ENCODE measurements at regions not wholly inside any gene's neighbourhood (a gene's known extent, or its start where the extent isn't known, plus 50 kb on each side); places are given as distances from the start of the nearest gene placed in this dataset.

GRCh38 chr4:159443975-159444374 lies 341.1 kb downstream of the RAPGEF2 start:
- no peak for TF ChIP-seq CTCF (IDR thresholded peaks at IDR 0.05)
- DNase-seq (no peak), ATAC-seq (no peak)
- Histone ChIP-seq H3K27ac (no peak overlapping the region), H3K36me3 (no peaks in the 10 kb centered on the region), H3K27me3 (no peaks in the 10 kb centered on the region), H3K9me3 (no peaks in the 10 kb centered on the region), H3K4me1 (peaks cover 2 to 18% (median 10%) of the 10 kb centered on the region in 9 donors), H3K4me3 (no peak overlapping the region)
- intact Hi-C loops (cut with DNase I) = loop anchor here in 9 of 10 donors (5.0 to 10.0 kb wide), 10 partner anchors 79 to 719 kb away; partner anchors contain the start of genes PPID (in 4 of the 9) and RAPGEF2 (in 1 of the 9)
- 94 to 96% methylated on average over 3 of the region's 3 CpGs for WGBS, 2 donors

GRCh38 chr4:159444678-159445077 lies 341.8 kb downstream of the RAPGEF2 start:
- ATAC-seq (no peak), DNase-seq (no peak)
- 41 to 44% methylated on average over 1 of the region's 1 CpG for WGBS, 2 donors
- no peaks in the 10 kb centered on the region for H3K27me3 ChIP-seq
- no peak overlapping the region for H3K27ac ChIP-seq
- intact Hi-C loops (cut with DNase I) = loop anchor here in 9 of 10 donors (5.0 to 10.0 kb wide), 16 partner anchors 42 to 722 kb away; partner anchors contain the start of genes PPID (in 5 of the 9) and RAPGEF2 (in 1 of the 9)
- no peak overlapping the region for H3K4me3 ChIP-seq
- H3K4me1 ChIP-seq = peaks cover 2 to 18% (median 10%) of the 10 kb centered on the region in 9 donors
- no peak for TF ChIP-seq CTCF (IDR thresholded peaks at IDR 0.05)
- H3K9me3 ChIP-seq = no peaks in the 10 kb centered on the region
- H3K36me3 ChIP-seq = no peaks in the 10 kb centered on the region

GRCh38 chr4:159445692-159446091 lies 342.8 kb downstream of the RAPGEF2 start:
- WGBS, 2 donors = 18 to 43% methylated on average over 2 of the region's 2 CpGs
- peak overlapping the region in 5 of 10 donors; percentile 1 to 45 (median 35) for H3K27ac ChIP-seq
- no peaks in the 10 kb centered on the region for H3K27me3 ChIP-seq

More at GRCh38 chr4:159445692-159446091, 342.8 kb downstream of the RAPGEF2 start:
- H3K36me3 ChIP-seq = no peaks in the 10 kb centered on the region
- H3K4me3 ChIP-seq = no peak overlapping the region
- H3K9me3 ChIP-seq = no peaks in the 10 kb centered on the region
- no peak for DNase-seq
- ATAC-seq = peak in 6 of 8 donors; percentile 44 to 82 (median 76)
- no peak for TF ChIP-seq CTCF (IDR thresholded peaks at IDR 0.05)
- intact Hi-C loops (cut with DNase I) = loop anchor here in 9 of 10 donors (2.0 to 10.0 kb wide), 16 partner anchors 43 to 723 kb away; partner anchors contain the start of genes PPID (in 5 of the 9) and RAPGEF2 (in 1 of the 9)
- peaks cover 2 to 18% (median 10%) of the 10 kb centered on the region in 9 donors for H3K4me1 ChIP-seq
